HCT116 (cell line): ENCODE measurements at regions not wholly inside any gene's neighbourhood (a gene's known extent, or its start where the extent isn't known, plus 50 kb on each side); places are given as distances from the start of the nearest gene placed in this dataset.

Experiments used
- ATAC-seq: fragments of 200-7000 bp; cut with Tn5 transposase; 2 replicates; pipeline ENCODE4 v1.9.1; 2020; ENCODE audit warnings: mild to moderate bottlenecking, moderate library complexity
- BruUV-seq: library from RNA; stranded (reverse); fragments of 400-500 nt; replicated peaks from 2 replicates; lab custom pipeline; 2021; lab: Mats Ljungman, UMichigan
- CTCF ChIA-PET: fragments of 300-600 bp; sonication (Branson Sonifier 250); formaldehyde crosslinking; loops from one replicate; lab custom pipeline; 2021; ENCODE audit warnings: antibody characterized with exemption; lab: Charles Lee
- POLR2A ChIA-PET: fragments of 300-600, 350-600 bp; sonication (Branson Sonifier 250); formaldehyde crosslinking; loops from one replicate; lab custom pipeline; 2021; ENCODE audit warnings: antibody characterized with exemption; lab: Charles Lee
- RAD21 ChIA-PET, 2 experiments: fragments of 300-600 bp; sonication (Branson Sonifier 250); formaldehyde crosslinking; loops; one replicate each; lab custom pipeline; 2023; ENCODE audit warnings: low total read pairs in 2 of 2; ENCODE audit not compliant: uncharacterized antibody in 2 of 2, unreplicated experiment in 2 of 2, low non-redundant PET in 1 of 2; lab: Charles Lee
- DNase-seq: peaks from one replicate; pipeline ENCODE4 v3.0.0-alpha.2; 2010; ENCODE audit warnings: low read depth, low spot score
- H2AFZ ChIP-seq: fragments of 200-600 bp; shearing (Covaris generic), sonication (generic); 2 replicates; pipeline ENCODE4 v1.6.1; 2017; ENCODE audit warnings: low read depth, mixed run types, mixed read lengths, antibody characterized with exemption, low read length; ENCODE audit not compliant: poor library complexity, severe bottlenecking
- H3K27ac ChIP-seq: 2 replicates; pipeline ENCODE4 v1.5.1; 2012; ENCODE audit warnings: low read depth, low read length
- H3K27me3 ChIP-seq: fragments of 200-600 bp; sonication (generic); 2 replicates; pipeline ENCODE4 v1.6.1; 2016; ENCODE audit warnings: mixed run types, low read length, mixed read lengths; ENCODE audit not compliant: insufficient read depth
- H3K36me3 ChIP-seq, 2 experiments: fragments of 200-500 bp in 1 of 2; fragments of 200-600 bp in 1 of 2; sonication (Bioruptor generic) in 1 of 2; sonication (generic) in 1 of 2; 2 replicates each; pipeline versions ENCODE4 v1.5.1 to v1.6.1; 2014 to 2016; ENCODE audit warnings: low read length in 2 of 2, inconsistent platforms in 1 of 2, mixed read lengths in 1 of 2, mixed run types in 1 of 2; ENCODE audit not compliant: insufficient read depth in 2 of 2, control insufficient read depth in 1 of 2
- H3K4me1 ChIP-seq, 2 experiments: fragments of 200-600 bp in 1 of 2; sonication (generic) in 1 of 2; 2 replicates each; pipeline versions ENCODE4 v1.5.1 to v1.6.1; 2012 to 2017; ENCODE audit warnings: low read length in 2 of 2, inconsistent platforms in 1 of 2, mild to moderate bottlenecking in 1 of 2, mixed read lengths in 1 of 2, mixed run types in 1 of 2, moderate library complexity in 1 of 2; ENCODE audit not compliant: insufficient read depth in 2 of 2, control insufficient read depth in 1 of 2
- H3K4me2 ChIP-seq: fragments of 200-600 bp; sonication (generic); 2 replicates; pipeline ENCODE4 v1.6.1; 2017; ENCODE audit warnings: mixed run types, low read length, mixed read lengths
- H3K4me3 ChIP-seq, 2 experiments: fragments of 200-600 bp in 1 of 2; sonication (generic) in 1 of 2; replicated peaks in 1 of 2; 2 replicates each; pipeline ENCODE4 v1.5.1; 2011 to 2016; ENCODE audit warnings: low read length in 2 of 2, control low read depth in 1 of 2, low read depth in 1 of 2, mild to moderate bottlenecking in 1 of 2, mixed read lengths in 1 of 2, mixed run types in 1 of 2
- H3K79me2 ChIP-seq: fragments of 200-600 bp; sonication (generic); 2 replicates; pipeline ENCODE4 v1.6.1; 2017; ENCODE audit warnings: mild to moderate bottlenecking, mixed run types, low read length, moderate library complexity, mixed read lengths; ENCODE audit not compliant: insufficient read depth
- H3K9ac ChIP-seq: fragments of 200-600 bp; sonication (generic); 2 replicates; pipeline ENCODE4 v1.6.1; 2016; ENCODE audit warnings: low read length, mixed read lengths
- H3K9me2 ChIP-seq: fragments of 200-600 bp; sonication (generic), shearing (Covaris generic); 2 replicates; pipeline ENCODE4 v1.6.1; 2017; ENCODE audit warnings: mixed run types, mild to moderate bottlenecking, moderate library complexity; ENCODE audit not compliant: insufficient read depth
- H3K9me3 ChIP-seq, 2 experiments: fragments of 200-500 bp in 1 of 2; fragments of 200-600 bp in 1 of 2; sonication (Bioruptor generic) in 1 of 2; sonication (generic) in 1 of 2; 2 replicates each; pipeline ENCODE4 v1.6.1; 2014 to 2017; ENCODE audit warnings: low read length in 2 of 2, mixed read lengths in 2 of 2, inconsistent platforms in 1 of 2, low read depth in 1 of 2, mild to moderate bottlenecking in 1 of 2, mixed run types in 1 of 2, moderate library complexity in 1 of 2; ENCODE audit not compliant: control insufficient read depth in 1 of 2, insufficient read depth in 1 of 2
- H4K20me1 ChIP-seq: fragments of 200-600 bp; sonication (generic), shearing (Covaris generic); 2 replicates; pipeline ENCODE4 v1.6.1; 2017; ENCODE audit warnings: mixed run types, mild to moderate bottlenecking, moderate library complexity; ENCODE audit not compliant: insufficient read depth
- ATF3 ChIP-seq: IDR thresholded peaks from 2 replicates; pipeline ENCODE4 v1.6.1; 2012
- CBX3 ChIP-seq: IDR thresholded peaks from 2 replicates; pipeline ENCODE4 v1.6.1; 2012; ENCODE audit warnings: low read depth
- EZH2 ChIP-seq: fragments of 200-600 bp; sonication (generic); IDR thresholded peaks from 2 replicates; pipeline ENCODE4 v1.6.1; 2017; ENCODE audit warnings: antibody characterized with exemption, mixed run types
- FOSL1 ChIP-seq: IDR thresholded peaks from 2 replicates; pipeline ENCODE4 v1.6.1; 2012; ENCODE audit warnings: low read depth
- REST ChIP-seq: IDR thresholded peaks from 2 replicates; pipeline ENCODE4 v1.6.1; 2012; ENCODE audit warnings: low read depth
- SP1 ChIP-seq: IDR thresholded peaks from 2 replicates; pipeline ENCODE4 v1.6.1; 2012; ENCODE audit warnings: low read depth
- YY1 ChIP-seq: IDR thresholded peaks from 2 replicates; pipeline ENCODE4 v1.6.1; 2011; ENCODE audit warnings: low read length, low read depth, moderate library complexity, mild to moderate bottlenecking; ENCODE audit not compliant: insufficient replicate concordance; ENCODE audit errors: extremely low read depth
- ZBTB33 ChIP-seq: IDR thresholded peaks from 2 replicates; pipeline ENCODE4 v1.6.1; 2011; ENCODE audit warnings: mild to moderate bottlenecking, low read length, moderate library complexity; ENCODE audit not compliant: insufficient replicate concordance; ENCODE audit errors: extremely low read depth
- ZFX ChIP-seq: fragments of 450-650 bp; IDR thresholded peaks from 2 replicates; pipeline ENCODE4 v1.6.1; 2017
- ZNF274 ChIP-seq: fragments of 200-500 bp; sonication (Bioruptor generic); IDR thresholded peaks from 2 replicates; pipeline ENCODE4 v1.6.1; 2014; ENCODE audit warnings: mild to moderate bottlenecking, low read depth, low read length, inconsistent platforms
- intact Hi-C: fragments of 100-400 bp; cut with micrococcal nuclease; formaldehyde crosslinking; loops from 2 replicates; pipeline ENCODE4 v1.10.0; 2022

- TF ChIP-seq FOSL1 (no peak), ATF3 (no peak), ZBTB33 (no peak), YY1 (no peak), ZFX (no peak), SP1 (no peak), EZH2 (no peak), ZNF274 (no peak)
Measured at GRCh38 chr4:129233691-129234090, 137.7 kb downstream of the C4orf33 start (continued).

- ATAC-seq, result no peak
- ChIA-PET RAD21 (no interaction called here), POLR2A (no interaction called here), CTCF (no interaction called here)
- no peaks in the 10 kb centered on the region for H3K9me2 ChIP-seq
- no peaks in the 10 kb centered on the region for H3K9me3 ChIP-seq
- H3K79me2 ChIP-seq, result no peaks in the 10 kb centered on the region
- H3K27me3 ChIP-seq, result no peaks in the 10 kb centered on the region
- no peak overlapping the region for H3K4me2 ChIP-seq
- no peak for TF ChIP-seq REST
- TF ChIP-seq SP1, result no peak
- no peak for TF ChIP-seq CBX3
- TF ChIP-seq, all 23 proteins: peak for 0
- H3K9ac ChIP-seq, result no peak overlapping the region
- no peaks in the 10 kb centered on the region for H3K4me1 ChIP-seq
- H4K20me1 ChIP-seq, result no peaks in the 10 kb centered on the region
- H3K36me3 ChIP-seq, result no peaks in the 10 kb centered on the region
- H2AFZ ChIP-seq, result no peak overlapping the region
- H3K4me3 ChIP-seq, result no peak overlapping the region
- H3K27ac ChIP-seq, result no peak overlapping the region
- no peak for DNase-seq
- intact Hi-C loops, result no loop called here
- no TSS peak for BruUV-seq
Measured at GRCh38 chr4:129236351-129236750, 140.4 kb downstream of the C4orf33 start.
